ENCODE measurements at regions not wholly inside any gene's neighbourhood (a gene's known extent, or its start where the extent isn't known, plus 50 kb on each side); places are given as distances from the start of the nearest gene placed in this dataset.

GRCh38 chr2:6780765-6781274 is 84.9 kb downstream of the CMPK2 start (continued):
- TF ChIP-seq ZNF574 (CRISPR knock-in tag; IDR thresholded peaks at IDR 0.05) (no peak), FOSL2 (CRISPR knock-in tag; IDR thresholded peaks at IDR 0.05) (no peak), TBX3 (IDR thresholded peaks at IDR 0.05; ENCODE audit: borderline replicate concordance) (no peak), ZNF710 (CRISPR knock-in tag; IDR thresholded peaks at IDR 0.05; ENCODE audit: borderline replicate concordance) (no peak)

GRCh38 chr2:6782517-6783237 is 83.0 kb downstream of the CMPK2 start:
- ChIA-PET CTCF (ENCODE audit: low intra/inter-chr PET ratio, low total read pairs) (no interaction called here), POLR2A (no interaction called here)
- no peaks in the 10 kb centered on the region for H3K9me3 ChIP-seq (ENCODE audit: low read length)
- no peak overlapping the region for H3K27ac ChIP-seq (ENCODE audit: extremely low read length, insufficient read depth, low read length)
- TF ChIP-seq ZNF432 (CRISPR knock-in tag; IDR thresholded peaks at IDR 0.05; ENCODE audit: borderline replicate concordance) = no peak
- TF ChIP-seq MTA1 (CRISPR knock-in tag; IDR thresholded peaks at IDR 0.05; ENCODE audit: borderline replicate concordance) = no peak
- no peak for TF ChIP-seq RBAK (CRISPR knock-in tag; IDR thresholded peaks at IDR 0.05)
- no peak for TF ChIP-seq ZNF564 (CRISPR knock-in tag; IDR thresholded peaks at IDR 0.05)
- TF ChIP-seq DNMT3B (CRISPR knock-in tag; conservative IDR thresholded peaks at IDR 0.05) = no peak
- no peak for TF ChIP-seq SMARCE1 (IDR thresholded peaks at IDR 0.05; ENCODE audit: borderline replicate concordance)
- no peak for TF ChIP-seq TBL1XR1 (IDR thresholded peaks at IDR 0.05; ENCODE audit: borderline replicate concordance, low read length, partially characterized antibody)
- TF ChIP-seq MEIS2 (CRISPR knock-in tag; IDR thresholded peaks at IDR 0.05) = no peak
- no peak overlapping the region for H3K4me2 ChIP-seq (ENCODE audit: low read depth, low read length)
- FAIRE-seq (no peak), DNase-seq (ENCODE audit: low spot score) (no peak), ATAC-seq (no peak)
- no peak overlapping the region for H3K9ac ChIP-seq (ENCODE audit: insufficient read depth, low read depth, low read length)
- H3K4me1 ChIP-seq (ENCODE audit: insufficient read depth, low read length) = no peaks in the 10 kb centered on the region
- intact Hi-C loops (cut with micrococcal nuclease; ENCODE audit: unreplicated experiment) (no loop called here), in situ Hi-C loops (cut with HindIII; ENCODE audit: extremely low pct_ligation_motif_present, low pct_unique_long_range_greater_than_20kb) (no loop called here)
- H3K79me2 ChIP-seq (ENCODE audit: insufficient read depth, low read length) = no peaks in the 10 kb centered on the region
- no peak overlapping the region for H2AFZ ChIP-seq (ENCODE audit: low read length)
- no peaks in the 10 kb centered on the region for H4K20me1 ChIP-seq (ENCODE audit: insufficient read depth, low read length)
- BruUV-seq (replicated peaks) = no TSS peak
- H3K27me3 ChIP-seq (ENCODE audit: control insufficient read depth in 1 of 2, insufficient read depth in 2 of 2, low read length in 2 of 2) = peaks cover 1 to 5% of the 10 kb centered on the region in 2 experiments; a peak in 3 of 5 replicates
- no peak overlapping the region for H3K4me3 ChIP-seq (replicated peaks in 1 of 3; ENCODE audit: insufficient read depth in 1 of 3, low read depth in 2 of 3, low read length in 3 of 3)
- H3K36me3 ChIP-seq (replicated peaks in 1 of 2; ENCODE audit: control insufficient read depth in 1 of 2, insufficient read depth in 2 of 2, low read length in 2 of 2) = no peaks in the 10 kb centered on the region
- WGBS (ENCODE audit: low lambda C conversion rate) = 29% methylated on average over 16 of the region's 16 CpGs

All from HepG2 (cell line).